HG03097 (cell line): ENCODE measurements at regions not wholly inside any gene's neighbourhood (a gene's known extent, or its start where the extent isn't known, plus 50 kb on each side); places are given as distances from the start of the nearest gene placed in this dataset.
"Not testable (repeated sequence)": the region's sequence is repeated elsewhere in the genome, so short reads cannot be mapped to it uniquely, and the experiment has no call there.

Source experiments
- ATAC-seq: cut with Tn5 transposase; IDR thresholded peaks from one replicate; pipeline ENCODE4 v1.9.1; 2021; ENCODE audit not compliant: unreplicated experiment, low FRiP score

DNA sequence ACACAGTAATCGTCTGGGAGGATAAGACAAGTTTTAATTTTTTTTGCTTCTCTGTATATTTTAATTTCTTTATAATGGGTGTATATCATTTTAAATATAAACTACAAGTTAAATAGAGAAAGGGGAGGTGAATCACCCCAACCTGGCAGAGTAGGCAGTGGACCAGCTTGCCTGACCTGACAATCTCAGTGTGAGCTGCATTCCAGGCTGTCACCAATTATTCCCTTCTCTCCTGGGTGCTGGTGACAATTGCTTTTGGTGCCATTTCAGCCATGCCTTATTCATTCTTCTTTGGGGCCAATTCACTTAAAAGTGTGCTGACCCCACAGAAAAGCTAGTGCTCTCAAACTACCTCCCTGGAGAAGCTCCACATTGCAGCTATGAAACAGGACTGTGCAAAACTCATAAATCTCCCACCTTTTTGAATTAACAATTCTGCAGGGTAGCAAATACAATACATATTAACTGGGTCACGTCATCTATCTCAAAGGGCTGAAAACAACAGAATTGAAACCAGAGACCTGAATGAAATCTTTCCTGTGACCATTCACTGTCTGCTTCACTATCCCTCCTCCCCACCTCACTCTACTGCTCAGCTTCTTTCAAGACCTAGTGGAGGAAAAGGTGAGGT lies 359.0 kb downstream of the HS3ST1 start:
- no peak for ATAC-seq

- ATAC-seq, result no peak
These were observed 359.6 kb downstream of the HS3ST1 start for GRCh38 chr4:11069083-11069482.

DNA sequence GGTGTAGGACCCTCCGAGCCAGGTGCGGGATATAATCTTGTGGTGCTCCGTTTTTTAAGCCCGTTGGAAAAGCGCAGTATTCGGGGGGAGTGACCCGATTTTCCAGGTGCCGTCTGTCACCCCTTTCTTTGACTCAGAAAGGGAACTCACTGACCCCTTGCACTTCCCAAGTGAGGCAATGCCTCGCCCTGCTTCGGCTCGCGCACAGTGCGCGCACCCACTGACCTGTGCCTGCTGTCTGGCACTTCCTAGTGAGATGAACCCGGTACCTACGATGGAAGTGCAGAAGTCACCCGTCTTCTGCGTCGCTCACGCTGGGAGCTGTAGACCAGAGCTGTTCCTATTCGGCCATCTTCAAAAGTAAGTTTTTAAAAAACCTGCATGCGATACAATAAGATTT lies 362.1 kb downstream of the HS3ST1 start:
- ATAC-seq, result not testable (repeated sequence)

GRCh38 chr4:11060637-11061036 lies 368.1 kb downstream of the HS3ST1 start:
- not testable (repeated sequence) for ATAC-seq

DNA sequence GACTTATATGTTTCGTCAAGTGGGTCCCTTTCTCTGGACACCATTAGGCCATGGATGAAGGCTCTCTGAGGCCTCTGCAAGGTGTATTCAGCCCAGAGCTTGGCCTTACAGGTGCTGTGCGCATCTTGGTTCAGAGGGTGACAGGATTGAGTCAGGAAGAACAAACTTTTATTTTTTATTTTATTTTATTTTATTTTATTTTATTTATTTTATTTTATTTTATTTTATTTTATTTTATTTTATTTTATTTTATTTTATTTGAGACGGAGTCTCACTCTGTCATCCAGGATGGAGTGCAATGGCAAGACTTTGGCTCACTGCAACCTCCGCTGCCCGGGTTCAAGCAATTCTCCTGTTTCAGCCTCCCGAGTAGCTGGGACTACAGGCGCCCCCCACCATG lies 370.4 kb upstream of the CLNK start:
- ATAC-seq, result not testable (repeated sequence)

GRCh38 chr4:11053601-11054220 lies 369.1 kb upstream of the CLNK start:
- no peak for ATAC-seq

GRCh38 chr4:11051181-11051580 lies 366.6 kb upstream of the CLNK start:
- no peak for ATAC-seq

DNA sequence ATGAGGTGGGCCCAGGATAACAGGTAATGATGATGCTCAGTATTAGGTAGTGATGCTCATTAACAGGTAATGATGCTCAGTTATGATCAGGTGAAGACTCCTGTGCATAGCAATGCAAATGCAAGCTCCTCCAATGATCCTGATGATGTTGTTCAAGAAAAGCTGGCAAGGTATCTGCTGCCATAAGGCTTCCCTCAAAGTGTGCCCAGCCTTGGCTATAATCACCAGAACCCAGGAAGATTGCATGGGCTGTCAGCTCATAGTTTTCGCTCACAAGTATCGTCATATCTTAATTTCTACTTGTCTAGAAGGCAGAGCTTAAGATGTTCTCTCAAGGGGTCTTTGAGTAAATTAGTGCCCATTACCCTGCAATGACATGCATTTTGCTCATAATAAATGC lies 366.2 kb upstream of the CLNK start:
- no peak for ATAC-seq

DNA sequence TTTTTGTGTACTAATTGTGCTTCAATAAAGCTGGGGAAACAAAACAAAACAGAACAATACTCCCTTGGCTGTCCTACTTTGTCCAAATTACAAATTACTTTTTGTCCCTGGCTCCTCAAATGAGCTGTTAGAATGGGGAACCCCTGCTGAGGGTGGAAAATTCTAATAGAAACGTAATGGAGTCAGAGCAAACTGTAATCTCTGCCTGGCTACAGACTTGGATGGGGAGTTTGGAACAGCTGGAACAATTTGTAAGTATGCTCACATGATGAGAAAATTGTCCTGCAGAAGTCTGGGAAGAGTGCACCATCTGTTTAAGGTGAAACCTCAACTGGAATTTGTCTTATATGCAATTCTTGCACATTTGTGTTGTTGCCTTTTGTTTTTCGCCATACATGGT lies 364.4 kb upstream of the CLNK start:
- ATAC-seq, result no peak

DNA sequence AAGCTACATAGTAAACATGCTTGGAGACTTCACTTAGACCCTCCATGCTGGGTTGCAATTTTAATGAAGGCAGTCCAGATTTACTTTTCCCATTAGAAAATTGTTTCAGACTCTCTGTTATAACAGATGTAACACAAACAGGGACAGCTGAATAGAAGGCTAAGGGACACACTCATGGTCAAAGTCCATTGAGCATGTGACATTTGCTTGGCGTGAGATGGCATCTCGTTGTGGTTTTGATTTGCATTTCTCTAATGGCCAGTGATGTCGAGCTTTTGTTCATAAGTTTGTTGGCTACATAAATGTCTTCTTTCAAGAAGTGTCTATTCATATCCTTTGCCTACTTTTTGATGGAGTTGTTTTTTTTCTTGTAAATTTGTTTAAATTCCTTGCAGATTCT lies 358.2 kb upstream of the CLNK start:
- ATAC-seq, result no peak

DNA sequence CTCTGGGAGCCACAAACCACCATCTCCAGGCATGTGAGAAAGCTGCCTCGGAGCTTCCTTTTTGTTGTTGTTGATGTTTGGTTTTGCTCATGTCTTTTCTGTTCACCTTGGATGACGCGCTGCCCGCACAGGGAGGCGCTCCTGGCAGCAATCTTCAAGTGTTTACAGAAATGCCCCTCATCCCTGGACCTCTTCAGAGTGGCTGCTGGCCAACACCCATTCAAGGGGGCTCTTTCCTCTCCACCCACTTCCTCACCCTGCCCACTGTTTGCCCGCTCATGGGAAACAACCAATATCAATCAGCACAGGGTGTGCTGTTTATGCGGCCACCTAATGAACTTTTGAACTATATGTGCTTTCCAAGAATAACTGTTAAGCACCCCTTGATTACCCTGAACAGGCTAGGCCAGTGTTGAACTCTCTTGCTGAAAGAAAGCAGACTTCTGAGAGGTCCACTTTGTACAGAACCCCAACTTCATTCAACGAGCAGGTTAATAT lies 355.1 kb upstream of the CLNK start:
- ATAC-seq, result no peak

GRCh38 chr4:11038926-11039325 lies 354.4 kb upstream of the CLNK start:
- ATAC-seq, result no peak

DNA sequence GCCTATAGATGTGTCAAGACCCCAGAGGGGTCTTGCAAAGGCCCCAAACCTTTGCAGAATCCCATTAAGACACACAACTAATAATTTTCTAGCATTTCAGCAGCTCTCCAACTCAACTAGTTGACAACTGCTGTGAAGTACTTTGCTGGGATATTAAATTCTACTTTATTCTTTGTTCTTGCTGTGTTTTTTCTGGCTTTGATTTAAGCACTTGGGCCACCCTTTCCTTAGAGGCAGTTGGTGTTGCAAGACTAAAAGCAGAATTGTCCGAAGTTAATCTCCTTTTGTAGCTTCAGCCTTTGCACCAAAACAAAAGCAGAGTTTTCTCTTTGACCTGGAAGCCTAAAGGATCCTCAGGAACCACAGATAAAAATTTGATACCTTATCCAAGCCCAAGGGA lies 353.1 kb upstream of the CLNK start:
- ATAC-seq, result no peak

- ATAC-seq, result no peak
These were observed 343.8 kb upstream of the CLNK start for GRCh38 chr4:11028334-11028733.

GRCh38 chr4:11021333-11021732 lies 336.8 kb upstream of the CLNK start:
- ATAC-seq, result no peak

DNA sequence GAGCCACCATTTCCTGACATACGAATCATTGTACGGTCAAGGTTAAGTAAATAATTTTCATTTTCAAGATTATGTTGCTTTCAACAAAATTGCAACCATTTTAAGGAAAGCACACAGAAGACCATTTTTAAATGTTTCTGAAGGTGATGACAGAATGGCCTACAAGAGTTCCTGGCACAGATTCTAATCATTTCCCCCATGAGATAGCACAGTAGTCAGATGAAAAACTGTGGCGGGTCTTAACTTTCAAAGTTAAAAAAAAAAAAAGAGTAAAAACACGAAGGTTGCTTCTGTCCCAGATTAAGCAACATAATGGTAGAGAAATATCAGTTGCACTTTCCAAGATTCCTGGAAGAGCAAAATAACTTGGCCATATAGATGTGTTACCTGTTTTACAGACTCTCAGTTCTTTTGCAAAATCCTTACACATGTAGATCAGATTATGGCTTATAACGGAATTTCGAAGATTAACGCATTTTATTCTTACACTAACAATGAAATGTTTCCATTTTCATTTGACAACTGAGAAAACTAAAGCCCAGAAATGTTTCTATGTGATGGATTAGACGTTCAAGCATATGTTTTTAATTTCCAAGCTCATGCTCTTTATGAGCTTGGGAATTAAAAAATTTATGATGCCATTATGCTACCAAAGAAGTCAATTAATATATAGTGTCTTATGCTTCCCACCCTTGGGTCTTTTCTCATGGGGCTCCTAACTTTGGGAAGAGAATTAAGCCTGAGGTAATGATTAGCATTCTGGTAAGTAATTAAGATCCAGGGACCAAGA lies 335.1 kb upstream of the CLNK start:
- ATAC-seq, result no peak

GRCh38 chr4:11014199-11014598 lies 329.6 kb upstream of the CLNK start:
- no peak for ATAC-seq

DNA sequence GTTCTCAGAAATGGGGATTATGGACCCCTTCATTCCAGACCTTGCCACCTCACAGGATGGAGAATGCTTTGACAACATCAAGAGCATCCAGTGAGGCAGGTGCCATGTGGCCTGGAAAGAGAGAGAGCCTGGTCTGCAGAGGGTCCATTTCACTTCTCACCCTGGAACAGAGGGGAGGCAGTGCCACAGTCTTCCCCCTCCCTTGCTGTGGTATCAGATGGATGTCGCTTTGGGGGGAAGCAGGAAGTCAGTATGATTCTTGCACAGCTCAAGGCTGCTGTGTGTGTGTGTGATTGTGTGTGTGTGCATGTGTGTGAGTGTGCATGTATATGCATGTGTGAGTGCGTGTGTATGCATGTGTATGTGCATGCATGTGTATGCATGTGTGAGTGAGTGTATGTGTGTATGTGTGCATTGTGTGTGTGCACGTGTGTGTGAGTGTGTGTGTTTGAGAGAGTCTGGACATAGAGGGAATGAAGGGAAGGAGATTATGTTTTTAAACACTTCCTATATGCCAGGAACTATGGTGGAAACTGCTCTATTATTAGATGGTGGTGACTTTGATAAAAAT lies 328.6 kb upstream of the CLNK start:
- ATAC-seq, result no peak

- ATAC-seq, result no peak
These were observed 326.7 kb upstream of the CLNK start for GRCh38 chr4:11011249-11011648.

DNA sequence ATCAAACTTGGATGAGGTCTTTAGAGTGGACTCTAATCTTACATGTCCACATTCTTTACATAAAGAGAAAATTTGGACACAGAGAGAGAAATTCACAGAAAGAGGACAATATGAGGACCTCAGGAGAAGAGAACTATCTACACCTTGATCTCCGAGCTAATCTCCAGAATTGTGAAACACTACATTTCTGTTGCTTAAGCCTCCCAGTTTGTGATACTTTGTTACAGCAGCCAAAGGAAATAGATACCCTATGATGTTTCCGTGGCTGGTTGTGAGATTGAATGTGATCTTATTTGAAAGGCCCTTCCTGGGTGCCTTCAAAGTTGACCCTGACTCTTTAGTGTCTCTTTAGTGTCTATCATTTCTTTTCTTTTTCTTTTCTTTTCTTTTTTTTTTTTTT lies 326.1 kb upstream of the CLNK start:
- no peak for ATAC-seq

- no peak for ATAC-seq
These were observed 324.7 kb upstream of the CLNK start for GRCh38 chr4:11009281-11009680.
